Ascending aorta (tissue), 2 donors: ENCODE measurements at regions not wholly inside any gene's neighbourhood (a gene's known extent, or its start where the extent isn't known, plus 50 kb on each side); places are given as distances from the start of the nearest gene placed in this dataset.

Source experiments
- DNase-seq, 2 donors: peaks; one replicate each; pipeline ENCODE4 v3.0.0-alpha.2; 2019; ENCODE audit warnings: low spot score in 2 of 2
- H3K27ac ChIP-seq, 2 donors: fragments of 200-600 bp; sonication (generic); one replicate each; pipeline ENCODE4 v1.5.1; 2016 to 2017; ENCODE audit warnings: mild to moderate bottlenecking in 1 of 2
- H3K27me3 ChIP-seq: fragments of 200-600 bp; sonication (generic); one replicate; pipeline ENCODE4 v1.5.1; 2017
- H3K36me3 ChIP-seq, 2 donors: fragments of 200-600 bp; sonication (generic); one replicate each; pipeline ENCODE4 v1.5.1; 2016
- H3K4me1 ChIP-seq, 2 donors: fragments of 200-600 bp; sonication (generic); one replicate each; pipeline ENCODE4 v1.5.1; 2016 to 2017; ENCODE audit warnings: mild to moderate bottlenecking in 1 of 2
- H3K4me3 ChIP-seq, 2 donors: fragments of 200-600 bp; sonication (generic); one replicate each; pipeline ENCODE4 v1.5.1; 2016 to 2017; ENCODE audit warnings: mild to moderate bottlenecking in 1 of 2
- H3K9me3 ChIP-seq, 2 donors: fragments of 200-600 bp; sonication (generic); one replicate each; pipeline ENCODE4 v1.5.1; 2016
- CTCF ChIP-seq, 3 experiments: fragments of 200-600 bp in 2 of 3; fragments of 450-650 bp in 1 of 3; sonication (generic) in 2 of 3; IDR thresholded peaks; one replicate each; pipeline ENCODE4 v1.5.1; 2016 to 2019; ENCODE audit warnings: antibody characterized with exemption in 3 of 3, mild to moderate bottlenecking in 1 of 3, moderate library complexity in 1 of 3
- intact Hi-C: fragments of 100-400 bp; cut with DNase I; formaldehyde crosslinking; loops from one replicate; pipeline ENCODE4 v1.15.1; 2023

- Histone ChIP-seq H3K27ac (no peak overlapping the region), H3K4me3 (no peak overlapping the region), H3K4me1 (no peaks in the 10 kb centered on the region), H3K27me3 (no peaks in the 10 kb centered on the region), H3K9me3 (no peaks in the 10 kb centered on the region), H3K36me3 (no peaks in the 10 kb centered on the region)
- intact Hi-C loops, result no loop called here
- no peak for TF ChIP-seq CTCF (IDR thresholded peaks at IDR 0.05)
- DNase-seq, result no peak
Observed at GRCh38 chr22:49423125-49423650, 404.5 kb downstream of the BRD1 start.

DNA sequence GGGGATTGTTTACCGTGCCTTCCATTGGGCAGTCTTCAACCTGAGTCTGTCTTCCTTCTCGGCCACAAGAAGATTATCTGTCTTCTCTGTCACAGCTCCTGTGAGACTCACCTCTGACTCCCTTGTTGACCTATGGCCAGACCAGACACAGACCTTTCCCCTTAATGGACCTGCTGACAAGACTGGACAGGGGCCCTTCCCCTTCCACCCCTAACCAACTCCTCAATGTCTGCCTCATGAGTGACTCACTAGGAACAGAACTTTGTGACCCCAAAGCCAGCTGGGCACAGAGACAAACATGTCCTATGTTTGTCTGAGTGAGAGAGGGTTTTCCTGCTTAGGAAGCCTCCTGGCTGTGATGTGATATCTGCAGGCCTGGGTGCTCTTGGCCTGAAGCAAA, 405.0 kb downstream of the BRD1 start:
- H3K9me3 ChIP-seq, result no peaks in the 10 kb centered on the region
- H3K4me3 ChIP-seq, result no peak overlapping the region
- no peaks in the 10 kb centered on the region for H3K27me3 ChIP-seq
- no peak for DNase-seq
- H3K36me3 ChIP-seq, result no peaks in the 10 kb centered on the region
- H3K27ac ChIP-seq, result no peak overlapping the region
- intact Hi-C loops, result no loop called here
- H3K4me1 ChIP-seq, result no peaks in the 10 kb centered on the region
- no peak for TF ChIP-seq CTCF (IDR thresholded peaks at IDR 0.05)

DNA sequence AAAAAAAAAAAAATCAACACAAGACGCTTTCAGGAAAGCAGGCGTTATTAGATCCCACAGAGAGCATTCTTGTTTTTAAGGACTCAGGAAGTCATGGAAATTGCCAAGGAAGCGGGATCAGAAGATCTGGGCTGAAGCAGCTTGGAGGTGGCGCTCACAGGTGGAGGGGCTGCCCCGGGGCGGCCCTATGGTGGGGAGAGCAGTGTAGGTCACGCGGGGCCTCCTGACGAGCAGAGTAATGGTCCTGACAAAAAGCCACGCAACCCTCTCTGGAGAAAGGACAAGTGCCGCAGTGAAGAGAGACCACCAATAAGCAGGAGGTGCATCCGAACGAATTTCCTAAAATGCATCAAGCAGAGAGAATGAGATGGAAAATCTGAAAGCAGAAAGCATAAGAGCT, 407.0 kb downstream of the BRD1 start:
- no peak overlapping the region for H3K27ac ChIP-seq
- no peaks in the 10 kb centered on the region for H3K36me3 ChIP-seq
- H3K27me3 ChIP-seq, result no peaks in the 10 kb centered on the region
- no peak for DNase-seq
- intact Hi-C loops, result no loop called here
- TF ChIP-seq CTCF (IDR thresholded peaks at IDR 0.05), result no peak
- no peak overlapping the region for H3K4me3 ChIP-seq
- no peaks in the 10 kb centered on the region for H3K4me1 ChIP-seq
- H3K9me3 ChIP-seq, result no peaks in the 10 kb centered on the region

- no peak overlapping the region for H3K27ac ChIP-seq
- no peak for TF ChIP-seq CTCF (IDR thresholded peaks at IDR 0.05)
- H3K36me3 ChIP-seq, result no peaks in the 10 kb centered on the region
- H3K27me3 ChIP-seq, result no peaks in the 10 kb centered on the region
- no peaks in the 10 kb centered on the region for H3K9me3 ChIP-seq
- no peak overlapping the region for H3K4me3 ChIP-seq
- DNase-seq, result no peak
- H3K4me1 ChIP-seq, result no peaks in the 10 kb centered on the region
- intact Hi-C loops, result no loop called here
Observed at GRCh38 chr22:49419661-49420060, 408.0 kb downstream of the BRD1 start.

DNA sequence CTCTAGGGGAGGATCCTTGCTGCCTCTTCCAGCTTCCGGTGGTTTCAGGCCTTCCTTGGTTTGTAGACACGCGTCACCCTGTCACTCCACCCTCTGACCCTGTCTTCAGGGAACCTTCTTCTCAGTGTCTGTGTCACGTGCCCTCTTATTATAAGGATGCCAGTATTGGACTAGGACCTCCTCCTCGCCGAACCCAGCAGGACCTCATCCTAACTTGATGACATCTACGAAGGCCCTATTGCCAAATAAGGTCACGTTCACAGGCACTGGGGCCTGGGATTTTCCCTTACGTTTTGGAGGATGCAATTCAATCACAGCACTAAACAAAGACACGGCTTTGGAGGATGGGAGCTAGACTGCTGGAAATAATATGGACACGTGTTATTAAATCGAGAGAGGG, 408.7 kb downstream of the BRD1 start:
- intact Hi-C loops, result no loop called here
- H3K9me3 ChIP-seq, result no peaks in the 10 kb centered on the region
- no peak overlapping the region for H3K4me3 ChIP-seq
- no peak for TF ChIP-seq CTCF (IDR thresholded peaks at IDR 0.05)
- H3K27me3 ChIP-seq, result no peaks in the 10 kb centered on the region
- H3K36me3 ChIP-seq, result no peaks in the 10 kb centered on the region
- H3K4me1 ChIP-seq, result no peaks in the 10 kb centered on the region
- no peak overlapping the region for H3K27ac ChIP-seq
- no peak for DNase-seq

DNA sequence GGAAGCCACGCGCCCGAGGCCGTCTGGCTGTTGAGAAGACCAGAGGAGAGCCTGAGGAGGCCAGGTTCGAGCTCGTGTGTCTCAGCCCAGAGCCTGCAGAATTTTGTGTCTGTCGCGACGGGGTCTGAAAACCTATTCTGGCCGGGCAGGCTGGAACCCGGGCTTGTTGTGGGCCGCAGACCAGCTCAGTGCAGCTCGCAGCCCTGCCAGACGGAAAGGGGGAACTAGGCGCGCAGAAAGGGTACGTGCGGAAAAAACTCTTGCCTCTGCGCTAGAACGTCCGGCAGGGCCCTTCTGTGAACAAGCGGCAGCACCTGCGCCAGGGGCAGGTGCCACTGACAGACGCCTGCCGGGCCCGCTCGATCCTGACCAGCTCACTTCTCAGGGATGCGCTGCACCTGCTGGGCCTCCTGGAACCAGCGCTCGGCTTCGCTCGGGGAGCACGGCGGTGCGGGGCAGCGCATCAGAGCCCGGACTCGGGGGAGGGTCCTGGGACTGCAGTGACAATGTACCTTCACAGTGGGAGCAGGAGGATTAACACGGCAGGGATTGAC, 409.3 kb downstream of the BRD1 start:
- Histone ChIP-seq H3K36me3 (no peaks in the 10 kb centered on the region), H3K4me1 (no peaks in the 10 kb centered on the region), H3K9me3 (no peaks in the 10 kb centered on the region), H3K4me3 (no peak overlapping the region), H3K27ac (no peak overlapping the region), H3K27me3 (no peaks in the 10 kb centered on the region)
- no peak for DNase-seq
- intact Hi-C loops, result no loop called here
- TF ChIP-seq CTCF (IDR thresholded peaks at IDR 0.05), result no peak
